MM.1S (cell line): ENCODE measurements at regions not wholly inside any gene's neighbourhood (a gene's known extent, or its start where the extent isn't known, plus 50 kb on each side); places are given as distances from the start of the nearest gene placed in this dataset.

ENCODE experiments used
- DNase-seq: peaks from one replicate; pipeline ENCODE4 v3.0.0-alpha.2; 2015
- H2AFZ ChIP-seq: fragments of 300-600 bp; sonication (generic); 2 replicates; pipeline ENCODE4 v1.6.0; 2016; ENCODE audit warnings: antibody characterized with exemption, low read length
- H3F3A ChIP-seq: fragments of 300-600 bp; sonication (generic); 2 replicates; pipeline ENCODE4 v1.6.1; 2016; ENCODE audit warnings: mild to moderate bottlenecking, antibody characterized with exemption, low read length, moderate library complexity, mixed read lengths; ENCODE audit not compliant: insufficient read depth
- H3K27ac ChIP-seq: fragments of 300-600 bp; sonication (generic); 2 replicates; pipeline ENCODE4 v1.5.1; 2016; ENCODE audit warnings: mild to moderate bottlenecking, low read length
- H3K27me3 ChIP-seq: fragments of 300-600 bp; sonication (generic); replicated peaks from 2 replicates; pipeline ENCODE4 v1.6.0; 2016; ENCODE audit warnings: low read length; ENCODE audit not compliant: insufficient read depth
- H3K36me3 ChIP-seq: fragments of 300-600 bp; sonication (generic); replicated peaks from 2 replicates; pipeline ENCODE4 v1.6.1; 2016; ENCODE audit warnings: mild to moderate bottlenecking, low read length, mixed read lengths; ENCODE audit not compliant: insufficient read depth
- H3K4me1 ChIP-seq: fragments of 300-600 bp; sonication (generic); 2 replicates; pipeline ENCODE4 v1.6.1; 2016; ENCODE audit warnings: low read length, mixed read lengths
- H3K4me2 ChIP-seq: fragments of 300-600 bp; sonication (generic); 2 replicates; pipeline ENCODE4 v1.6.0; 2016; ENCODE audit warnings: low read depth, low read length
- H3K4me3 ChIP-seq: fragments of 300-600 bp; sonication (generic); 2 replicates; pipeline ENCODE4 v1.5.1; 2016; ENCODE audit warnings: low read length, mixed read lengths
- H3K79me2 ChIP-seq: fragments of 300-600 bp; sonication (generic); 2 replicates; pipeline ENCODE4 v1.6.1; 2016; ENCODE audit warnings: mixed run types, low read length, mixed read lengths
- H3K9ac ChIP-seq: fragments of 300-600 bp; sonication (generic); 2 replicates; pipeline ENCODE4 v1.6.1; 2016; ENCODE audit warnings: low read length, mixed read lengths
- H3K9me2 ChIP-seq: fragments of 300-600 bp; sonication (generic); replicated peaks from 2 replicates; pipeline ENCODE4 v1.6.1; 2016; ENCODE audit warnings: mild to moderate bottlenecking, low read length, mixed read lengths; ENCODE audit not compliant: insufficient read depth
- H3K9me3 ChIP-seq: fragments of 300-600 bp; sonication (generic); replicated peaks from 2 replicates; pipeline ENCODE4 v1.6.1; 2016; ENCODE audit warnings: mild to moderate bottlenecking, low read length, mixed read lengths; ENCODE audit not compliant: insufficient read depth
- H4K20me1 ChIP-seq: fragments of 300-600 bp; sonication (generic); 2 replicates; pipeline ENCODE4 v1.6.1; 2016; ENCODE audit warnings: mild to moderate bottlenecking, low read length, moderate library complexity, mixed read lengths; ENCODE audit not compliant: insufficient read depth
- EZH2 ChIP-seq: fragments of 300-600 bp; sonication (generic); optimal IDR thresholded peaks from 2 replicates; pipeline ENCODE3; 2017; ENCODE audit warnings: low read depth, mild to moderate bottlenecking, antibody characterized with exemption, low read length, mixed read lengths
- EZH2phosphoT487 ChIP-seq: fragments of 300-600 bp; sonication (generic); IDR thresholded peaks from 2 replicates; pipeline ENCODE4 v1.6.1; 2018; ENCODE audit warnings: antibody characterized with exemption, low read length
- TF ChIP-seq, protein P1 (sequence below): fragments of 300-600 bp; sonication (generic); IDR thresholded peaks from 2 replicates; pipeline ENCODE4 v1.5.1; 2016; ENCODE audit warnings: antibody characterized with exemption, low read length, mixed read lengths

DNA sequence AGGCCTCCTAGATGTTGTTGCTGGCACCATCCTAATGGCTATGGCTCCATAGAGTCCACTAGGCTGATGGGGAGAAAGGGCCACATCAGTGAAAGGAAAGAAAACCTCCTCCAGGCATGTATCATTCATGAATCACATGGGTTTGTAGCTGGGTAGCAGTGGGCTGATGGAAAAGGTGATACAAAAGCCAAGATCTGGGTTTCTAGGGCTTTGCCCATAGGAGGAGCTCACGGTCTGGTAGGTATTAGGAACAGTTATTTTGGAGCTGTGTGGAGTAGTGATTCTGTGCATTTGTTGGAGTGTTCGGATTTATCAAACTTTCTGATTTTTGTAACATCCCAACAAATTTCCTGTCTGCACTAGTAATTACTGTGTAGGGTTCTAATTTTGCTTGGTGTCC is 259.2 kb downstream of the SLC4A3 start:
- no peak overlapping the region for H3K4me2 ChIP-seq
- H3K4me1 ChIP-seq = no peaks in the 10 kb centered on the region
- no peak overlapping the region for H3K27ac ChIP-seq
- H3K9ac ChIP-seq = no peak overlapping the region
- no peak for DNase-seq
- H3K36me3 ChIP-seq = no peaks in the 10 kb centered on the region
- H4K20me1 ChIP-seq = no peaks in the 10 kb centered on the region
- H3K9me3 ChIP-seq = no peaks in the 10 kb centered on the region
- H3K79me2 ChIP-seq = no peaks in the 10 kb centered on the region
- H3F3A ChIP-seq = no peaks in the 10 kb centered on the region
- TF ChIP-seq EZH2phosphoT487 (no peak), EZH2 (no peak)
- TF ChIP-seq, protein P1, sequence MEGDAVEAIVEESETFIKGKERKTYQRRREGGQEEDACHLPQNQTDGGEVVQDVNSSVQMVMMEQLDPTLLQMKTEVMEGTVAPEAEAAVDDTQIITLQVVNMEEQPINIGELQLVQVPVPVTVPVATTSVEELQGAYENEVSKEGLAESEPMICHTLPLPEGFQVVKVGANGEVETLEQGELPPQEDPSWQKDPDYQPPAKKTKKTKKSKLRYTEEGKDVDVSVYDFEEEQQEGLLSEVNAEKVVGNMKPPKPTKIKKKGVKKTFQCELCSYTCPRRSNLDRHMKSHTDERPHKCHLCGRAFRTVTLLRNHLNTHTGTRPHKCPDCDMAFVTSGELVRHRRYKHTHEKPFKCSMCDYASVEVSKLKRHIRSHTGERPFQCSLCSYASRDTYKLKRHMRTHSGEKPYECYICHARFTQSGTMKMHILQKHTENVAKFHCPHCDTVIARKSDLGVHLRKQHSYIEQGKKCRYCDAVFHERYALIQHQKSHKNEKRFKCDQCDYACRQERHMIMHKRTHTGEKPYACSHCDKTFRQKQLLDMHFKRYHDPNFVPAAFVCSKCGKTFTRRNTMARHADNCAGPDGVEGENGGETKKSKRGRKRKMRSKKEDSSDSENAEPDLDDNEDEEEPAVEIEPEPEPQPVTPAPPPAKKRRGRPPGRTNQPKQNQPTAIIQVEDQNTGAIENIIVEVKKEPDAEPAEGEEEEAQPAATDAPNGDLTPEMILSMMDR = no peak
- no peaks in the 10 kb centered on the region for H3K9me2 ChIP-seq
- no peak overlapping the region for H2AFZ ChIP-seq
- H3K4me3 ChIP-seq = no peak overlapping the region
- no peaks in the 10 kb centered on the region for H3K27me3 ChIP-seq

DNA sequence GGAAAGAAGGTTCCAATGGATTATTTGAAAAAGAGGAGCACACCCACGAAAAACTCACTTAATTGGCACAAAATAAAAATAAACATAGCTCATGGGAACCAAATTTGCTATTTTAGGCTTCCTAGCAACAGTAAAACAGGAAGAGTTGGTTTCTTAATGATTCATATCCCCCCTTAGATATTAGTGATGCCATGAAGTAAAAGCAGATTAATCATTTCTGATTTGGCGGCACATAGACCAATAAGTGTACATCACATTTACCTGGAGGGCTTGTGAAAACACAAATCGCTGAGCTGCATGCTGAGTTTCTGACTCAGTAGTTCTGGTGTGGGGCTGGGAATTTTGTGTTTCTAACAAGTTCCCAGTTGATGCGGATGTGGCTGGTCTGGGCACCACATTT is 260.4 kb downstream of the SLC4A3 start:
- no peaks in the 10 kb centered on the region for H3F3A ChIP-seq
- H3K9me2 ChIP-seq = no peaks in the 10 kb centered on the region
- no peak for TF ChIP-seq EZH2
- TF ChIP-seq EZH2phosphoT487 = no peak
- TF ChIP-seq, protein P1 = no peak
- no peaks in the 10 kb centered on the region for H3K36me3 ChIP-seq
- no peaks in the 10 kb centered on the region for H3K79me2 ChIP-seq
- H3K4me3 ChIP-seq = no peak overlapping the region
- H3K4me2 ChIP-seq = no peak overlapping the region
- no peaks in the 10 kb centered on the region for H3K9me3 ChIP-seq
- no peak overlapping the region for H3K9ac ChIP-seq
- no peaks in the 10 kb centered on the region for H4K20me1 ChIP-seq
- no peaks in the 10 kb centered on the region for H3K27me3 ChIP-seq
- no peaks in the 10 kb centered on the region for H3K4me1 ChIP-seq
- DNase-seq = no peak
- no peak overlapping the region for H3K27ac ChIP-seq
- no peak overlapping the region for H2AFZ ChIP-seq

DNA sequence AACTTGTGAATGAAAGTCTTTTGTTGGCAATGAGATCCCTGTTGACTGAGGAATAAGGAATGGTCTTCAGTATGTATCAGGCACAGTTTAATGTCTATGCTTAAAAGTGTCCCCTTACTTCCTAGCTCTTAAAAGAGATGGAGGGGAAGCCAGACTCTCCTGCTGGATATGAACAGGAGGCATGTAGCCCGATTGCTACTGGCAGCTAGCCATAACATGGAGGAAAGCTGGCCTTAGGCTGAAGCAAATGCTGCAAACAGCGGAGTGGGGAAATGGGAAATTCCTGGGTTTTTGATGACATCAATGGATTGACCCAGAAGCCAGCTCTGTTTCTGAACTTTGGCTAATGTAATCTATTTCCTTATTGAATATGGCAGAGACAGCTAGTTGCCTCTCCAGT is 266.1 kb downstream of the SLC4A3 start:
- no peak overlapping the region for H3K4me3 ChIP-seq
- no peaks in the 10 kb centered on the region for H3K9me2 ChIP-seq
- no peaks in the 10 kb centered on the region for H3K27me3 ChIP-seq
- no peaks in the 10 kb centered on the region for H3K79me2 ChIP-seq
- H3K36me3 ChIP-seq = no peaks in the 10 kb centered on the region
- no peak for TF ChIP-seq EZH2
- no peak overlapping the region for H2AFZ ChIP-seq
- no peak overlapping the region for H3K27ac ChIP-seq
- no peak overlapping the region for H3K4me2 ChIP-seq
- no peaks in the 10 kb centered on the region for H4K20me1 ChIP-seq
- H3K9me3 ChIP-seq = no peaks in the 10 kb centered on the region
- H3F3A ChIP-seq = no peaks in the 10 kb centered on the region
- DNase-seq = no peak
- no peak overlapping the region for H3K9ac ChIP-seq
- H3K4me1 ChIP-seq = no peaks in the 10 kb centered on the region

DNA sequence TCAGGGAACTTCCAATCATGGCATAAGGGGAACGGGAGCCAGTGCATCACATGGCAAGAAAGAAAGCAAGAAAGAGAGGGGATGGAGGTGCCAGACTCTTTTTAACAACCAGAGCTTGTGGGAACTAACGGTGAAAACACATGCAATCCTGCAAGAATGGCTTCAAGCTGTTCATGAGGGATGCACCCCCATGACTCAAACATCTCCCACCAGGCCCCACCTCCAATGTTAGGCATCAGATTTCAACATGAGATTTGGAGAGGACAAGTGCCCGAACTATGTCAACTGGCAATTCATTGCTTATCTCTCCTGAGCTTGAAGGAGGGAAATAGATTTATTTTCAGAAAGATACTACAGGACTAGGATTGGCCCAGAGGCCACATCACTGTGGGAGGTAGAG is 270.0 kb downstream of the SLC4A3 start:
- Histone ChIP-seq H3K79me2 (no peaks in the 10 kb centered on the region), H3F3A (no peaks in the 10 kb centered on the region), H3K4me1 (no peaks in the 10 kb centered on the region), H3K9ac (no peak overlapping the region), H2AFZ (no peak overlapping the region), H3K27me3 (no peaks in the 10 kb centered on the region), H3K27ac (no peak overlapping the region), H3K9me2 (no peaks in the 10 kb centered on the region), H3K4me3 (no peak overlapping the region), H3K9me3 (no peaks in the 10 kb centered on the region), H3K36me3 (no peaks in the 10 kb centered on the region), H3K4me2 (no peak overlapping the region), H4K20me1 (no peaks in the 10 kb centered on the region)
- TF ChIP-seq EZH2phosphoT487 (no peak), EZH2 (no peak)
- TF ChIP-seq, protein P1 = no peak
- no peak for DNase-seq
